HCT116 (cell line): ENCODE measurements at regions not wholly inside any gene's neighbourhood (a gene's known extent, or its start where the extent isn't known, plus 50 kb on each side); places are given as distances from the start of the nearest gene placed in this dataset.

Source experiments
- ATAC-seq: fragments of 200-7000 bp; cut with Tn5 transposase; 2 replicates; pipeline ENCODE4 v1.9.1; 2020; ENCODE audit warnings: mild to moderate bottlenecking, moderate library complexity
- BruUV-seq: library from RNA; stranded (reverse); fragments of 400-500 nt; replicated peaks from 2 replicates; lab custom pipeline; 2021; lab: Mats Ljungman, UMichigan
- CTCF ChIA-PET: fragments of 300-600 bp; sonication (Branson Sonifier 250); formaldehyde crosslinking; loops from one replicate; lab custom pipeline; 2021; ENCODE audit warnings: antibody characterized with exemption; lab: Charles Lee
- POLR2A ChIA-PET: fragments of 300-600, 350-600 bp; sonication (Branson Sonifier 250); formaldehyde crosslinking; loops from one replicate; lab custom pipeline; 2021; ENCODE audit warnings: antibody characterized with exemption; lab: Charles Lee
- RAD21 ChIA-PET, 2 experiments: fragments of 300-600 bp; sonication (Branson Sonifier 250); formaldehyde crosslinking; loops; one replicate each; lab custom pipeline; 2023; ENCODE audit warnings: low total read pairs in 2 of 2; ENCODE audit not compliant: uncharacterized antibody in 2 of 2, unreplicated experiment in 2 of 2, low non-redundant PET in 1 of 2; lab: Charles Lee
- DNase-seq: peaks from one replicate; pipeline ENCODE4 v3.0.0-alpha.2; 2010; ENCODE audit warnings: low read depth, low spot score
- H2AFZ ChIP-seq: fragments of 200-600 bp; shearing (Covaris generic), sonication (generic); 2 replicates; pipeline ENCODE4 v1.6.1; 2017; ENCODE audit warnings: low read depth, mixed run types, mixed read lengths, antibody characterized with exemption, low read length; ENCODE audit not compliant: poor library complexity, severe bottlenecking
- H3K27ac ChIP-seq: 2 replicates; pipeline ENCODE4 v1.5.1; 2012; ENCODE audit warnings: low read depth, low read length
- H3K27me3 ChIP-seq: fragments of 200-600 bp; sonication (generic); 2 replicates; pipeline ENCODE4 v1.6.1; 2016; ENCODE audit warnings: mixed run types, low read length, mixed read lengths; ENCODE audit not compliant: insufficient read depth
- H3K36me3 ChIP-seq, 2 experiments: fragments of 200-500 bp in 1 of 2; fragments of 200-600 bp in 1 of 2; sonication (Bioruptor generic) in 1 of 2; sonication (generic) in 1 of 2; 2 replicates each; pipeline versions ENCODE4 v1.5.1 to v1.6.1; 2014 to 2016; ENCODE audit warnings: low read length in 2 of 2, inconsistent platforms in 1 of 2, mixed read lengths in 1 of 2, mixed run types in 1 of 2; ENCODE audit not compliant: insufficient read depth in 2 of 2, control insufficient read depth in 1 of 2
- H3K4me1 ChIP-seq, 2 experiments: fragments of 200-600 bp in 1 of 2; sonication (generic) in 1 of 2; 2 replicates each; pipeline versions ENCODE4 v1.5.1 to v1.6.1; 2012 to 2017; ENCODE audit warnings: low read length in 2 of 2, inconsistent platforms in 1 of 2, mild to moderate bottlenecking in 1 of 2, mixed read lengths in 1 of 2, mixed run types in 1 of 2, moderate library complexity in 1 of 2; ENCODE audit not compliant: insufficient read depth in 2 of 2, control insufficient read depth in 1 of 2
- H3K4me2 ChIP-seq: fragments of 200-600 bp; sonication (generic); 2 replicates; pipeline ENCODE4 v1.6.1; 2017; ENCODE audit warnings: mixed run types, low read length, mixed read lengths
- H3K4me3 ChIP-seq, 2 experiments: fragments of 200-600 bp in 1 of 2; sonication (generic) in 1 of 2; replicated peaks in 1 of 2; 2 replicates each; pipeline ENCODE4 v1.5.1; 2011 to 2016; ENCODE audit warnings: low read length in 2 of 2, control low read depth in 1 of 2, low read depth in 1 of 2, mild to moderate bottlenecking in 1 of 2, mixed read lengths in 1 of 2, mixed run types in 1 of 2
- H3K79me2 ChIP-seq: fragments of 200-600 bp; sonication (generic); 2 replicates; pipeline ENCODE4 v1.6.1; 2017; ENCODE audit warnings: mild to moderate bottlenecking, mixed run types, low read length, moderate library complexity, mixed read lengths; ENCODE audit not compliant: insufficient read depth
- H3K9ac ChIP-seq: fragments of 200-600 bp; sonication (generic); 2 replicates; pipeline ENCODE4 v1.6.1; 2016; ENCODE audit warnings: low read length, mixed read lengths
- H3K9me2 ChIP-seq: fragments of 200-600 bp; sonication (generic), shearing (Covaris generic); 2 replicates; pipeline ENCODE4 v1.6.1; 2017; ENCODE audit warnings: mixed run types, mild to moderate bottlenecking, moderate library complexity; ENCODE audit not compliant: insufficient read depth
- H3K9me3 ChIP-seq, 2 experiments: fragments of 200-500 bp in 1 of 2; fragments of 200-600 bp in 1 of 2; sonication (Bioruptor generic) in 1 of 2; sonication (generic) in 1 of 2; 2 replicates each; pipeline ENCODE4 v1.6.1; 2014 to 2017; ENCODE audit warnings: low read length in 2 of 2, mixed read lengths in 2 of 2, inconsistent platforms in 1 of 2, low read depth in 1 of 2, mild to moderate bottlenecking in 1 of 2, mixed run types in 1 of 2, moderate library complexity in 1 of 2; ENCODE audit not compliant: control insufficient read depth in 1 of 2, insufficient read depth in 1 of 2
- H4K20me1 ChIP-seq: fragments of 200-600 bp; sonication (generic), shearing (Covaris generic); 2 replicates; pipeline ENCODE4 v1.6.1; 2017; ENCODE audit warnings: mixed run types, mild to moderate bottlenecking, moderate library complexity; ENCODE audit not compliant: insufficient read depth
- ATF3 ChIP-seq: IDR thresholded peaks from 2 replicates; pipeline ENCODE4 v1.6.1; 2012
- CBX3 ChIP-seq: IDR thresholded peaks from 2 replicates; pipeline ENCODE4 v1.6.1; 2012; ENCODE audit warnings: low read depth
- CTCF ChIP-seq, 3 experiments: fragments of 200-600 bp in 1 of 3; sonication (generic) in 1 of 3; IDR thresholded peaks in 2 of 3; conservative IDR thresholded peaks in 1 of 3; 2 replicates each; pipeline ENCODE4 v1.5.1; 2012 to 2017; ENCODE audit warnings: low read depth in 2 of 3, low read length in 2 of 3, antibody characterized with exemption in 1 of 3, borderline replicate concordance in 1 of 3, control low read depth in 1 of 3, mild to moderate bottlenecking in 1 of 3, mixed read lengths in 1 of 3, mixed run types in 1 of 3, moderate library complexity in 1 of 3; ENCODE audit not compliant: insufficient read depth in 1 of 3
- EZH2 ChIP-seq: fragments of 200-600 bp; sonication (generic); IDR thresholded peaks from 2 replicates; pipeline ENCODE4 v1.6.1; 2017; ENCODE audit warnings: antibody characterized with exemption, mixed run types
- EZH2phosphoT487 ChIP-seq: fragments of 200-600 bp; IDR thresholded peaks from 2 replicates; pipeline ENCODE4 v1.6.1; 2018; ENCODE audit warnings: antibody characterized with exemption, borderline replicate concordance
- POLR2A ChIP-seq: IDR thresholded peaks from 2 replicates; pipeline ENCODE4 v1.7.0; 2011; ENCODE audit warnings: borderline replicate concordance; ENCODE audit not compliant: insufficient read depth, insufficient read length; ENCODE audit errors: extremely low read depth
- RAD21 ChIP-seq: IDR thresholded peaks from 2 replicates; pipeline ENCODE4 v1.6.1; 2012; ENCODE audit warnings: low read depth, mild to moderate bottlenecking
- SRF ChIP-seq: IDR thresholded peaks from 2 replicates; pipeline ENCODE4 v1.6.1; 2012; ENCODE audit warnings: low read depth
- TCF7L2 ChIP-seq: IDR thresholded peaks from 2 replicates; pipeline ENCODE4 v1.7.0; 2011; ENCODE audit warnings: borderline replicate concordance, inconsistent platforms; ENCODE audit not compliant: insufficient read depth, insufficient read length; ENCODE audit errors: extremely low read depth
- YY1 ChIP-seq: IDR thresholded peaks from 2 replicates; pipeline ENCODE4 v1.6.1; 2011; ENCODE audit warnings: low read length, low read depth, moderate library complexity, mild to moderate bottlenecking; ENCODE audit not compliant: insufficient replicate concordance; ENCODE audit errors: extremely low read depth
- ZBTB33 ChIP-seq: IDR thresholded peaks from 2 replicates; pipeline ENCODE4 v1.6.1; 2011; ENCODE audit warnings: mild to moderate bottlenecking, low read length, moderate library complexity; ENCODE audit not compliant: insufficient replicate concordance; ENCODE audit errors: extremely low read depth
- intact Hi-C: fragments of 100-400 bp; cut with micrococcal nuclease; formaldehyde crosslinking; loops from 2 replicates; pipeline ENCODE4 v1.10.0; 2022

- no peak for ATAC-seq
- no peak for DNase-seq
- H3K27me3 ChIP-seq: peaks cover 14% of the 10 kb centered on the region
- H3K9ac ChIP-seq: no peak overlapping the region
- TF ChIP-seq YY1 (no peak), ZBTB33 (no peak)
- no peaks in the 10 kb centered on the region for H3K79me2 ChIP-seq
- RAD21 ChIA-PET: no interaction called here
- H3K4me2 ChIP-seq: no peak overlapping the region
- POLR2A ChIA-PET: no interaction called here
- H2AFZ ChIP-seq: no peak overlapping the region
- no peaks in the 10 kb centered on the region for H3K36me3 ChIP-seq
- no peak overlapping the region for H3K4me3 ChIP-seq
- peaks cover 0 to 9% of the 10 kb centered on the region in 2 experiments; a peak in 2 of 4 replicates for H3K4me1 ChIP-seq
- no peak overlapping the region for H3K27ac ChIP-seq
- no peaks in the 10 kb centered on the region for H3K9me3 ChIP-seq
- no peaks in the 10 kb centered on the region for H4K20me1 ChIP-seq
- intact Hi-C loops: no loop called here
- CTCF ChIA-PET: no interaction called here
- BruUV-seq: no TSS peak
- H3K9me2 ChIP-seq: no peaks in the 10 kb centered on the region
Observed at GRCh38 chr3:43922374-43922773, 231.6 kb downstream of the ABHD5 start.

GRCh38 chr3:43923104-43923882 is 232.6 kb downstream of the ABHD5 start:
- no peaks in the 10 kb centered on the region for H3K9me2 ChIP-seq
- no peaks in the 10 kb centered on the region for H3K9me3 ChIP-seq
- H3K4me2 ChIP-seq: no peak overlapping the region
- H3K36me3 ChIP-seq: no peaks in the 10 kb centered on the region
- TF ChIP-seq TCF7L2: no peak
- TF ChIP-seq RAD21: no peak
- TF ChIP-seq YY1: no peak
- TF ChIP-seq ZBTB33: no peak
- TF ChIP-seq POLR2A: no peak
- TF ChIP-seq CBX3: no peak
- TF ChIP-seq ATF3: no peak
- no peak for TF ChIP-seq EZH2
- no peak for TF ChIP-seq SRF
- TF ChIP-seq EZH2phosphoT487: no peak
- TF ChIP-seq CTCF (IDR thresholded peaks at IDR 0.05 in 2 of 3, conservative IDR thresholded peaks at IDR 0.05 in 1 of 3; ENCODE audit: borderline replicate concordance in 1 of 3, insufficient read depth in 1 of 3, low read depth in 2 of 3, low read length in 2 of 3): no peak
- ChIA-PET CTCF (no interaction called here), RAD21 (no interaction called here), POLR2A (no interaction called here)
- peaks cover 14% of the 10 kb centered on the region for H3K27me3 ChIP-seq
- intact Hi-C loops: no loop called here
- no peaks in the 10 kb centered on the region for H4K20me1 ChIP-seq
- H3K79me2 ChIP-seq: no peaks in the 10 kb centered on the region
- DNase-seq: no peak
- no peak overlapping the region for H3K9ac ChIP-seq
- no peak overlapping the region for H2AFZ ChIP-seq
- BruUV-seq: no TSS peak
- no peak overlapping the region for H3K27ac ChIP-seq
- ATAC-seq: no peak
- peaks cover 0 to 9% of the 10 kb centered on the region in 2 experiments; a peak in 2 of 4 replicates for H3K4me1 ChIP-seq
- no peak overlapping the region for H3K4me3 ChIP-seq
